ENCODE measurements at regions not wholly inside any gene's neighbourhood (a gene's known extent, or its start where the extent isn't known, plus 50 kb on each side); places are given as distances from the start of the nearest gene placed in this dataset.

DNA sequence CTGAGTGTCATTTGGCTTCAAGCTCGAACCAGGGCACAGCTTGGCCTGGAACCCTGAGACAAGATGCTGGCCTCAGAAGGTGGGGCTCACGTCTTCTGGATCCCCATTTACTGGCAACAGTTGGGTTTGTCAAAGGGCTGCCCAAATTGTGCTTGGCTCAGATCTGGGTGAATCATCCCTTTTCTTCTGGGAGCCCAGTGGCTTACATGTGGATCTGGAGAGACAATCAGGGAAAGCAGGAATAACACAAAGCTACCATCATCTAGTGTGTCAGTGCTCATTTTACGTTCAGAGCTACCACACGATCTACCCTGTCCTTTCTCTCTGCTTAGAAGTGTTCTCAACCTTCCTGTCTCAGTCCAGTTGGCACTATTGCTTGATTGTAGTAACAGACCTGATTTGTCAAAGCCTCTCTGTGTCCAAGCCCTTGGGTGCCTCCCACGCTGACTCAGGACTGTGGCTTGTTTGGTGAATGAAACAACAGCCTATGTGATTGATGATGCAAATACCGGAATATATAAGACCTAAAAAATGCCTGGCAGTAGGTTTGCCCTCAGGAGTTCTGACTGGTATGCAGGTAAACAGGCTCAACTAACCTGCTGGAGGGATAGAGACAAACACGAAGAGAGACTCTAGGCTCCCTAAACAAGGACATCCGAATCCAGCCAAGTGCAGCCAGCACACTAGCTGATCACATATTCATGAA lies 974.3 kb downstream of the VRK1 start:
- ChIA-PET POLR2A (no interaction called here), CTCF (no interaction called here)
- intact Hi-C loops (cut with micrococcal nuclease) (no loop called here), dilution Hi-C loops (cut with MboI; ENCODE audit: extremely low pct_ligation_motif_present, low sequenced_read_pairs) (no loop called here)
- H4K20me1 ChIP-seq (replicated peaks; ENCODE audit: control insufficient read depth, extremely low read depth, insufficient read depth, low read length): no peaks in the 10 kb centered on the region
- no peak overlapping the region for H3K4me2 ChIP-seq (ENCODE audit: insufficient read depth, low read length)
- H3K9ac ChIP-seq (replicated peaks; ENCODE audit: extremely low read depth, insufficient read depth, low read length): no peak overlapping the region
- no peaks in the 10 kb centered on the region for H3K9me1 ChIP-seq (replicated peaks; ENCODE audit: control insufficient read depth, extremely low read depth, insufficient read depth, low read length)
- BruUV-seq (replicated peaks): no TSS peak
- H3K27me3 ChIP-seq (ENCODE audit: control insufficient read depth in 2 of 2, insufficient read depth in 2 of 2, low read length in 2 of 2): no peaks in the 10 kb centered on the region
- no peak overlapping the region for H2AFZ ChIP-seq (ENCODE audit: low read depth, low read length)
- peaks cover 14% of the 10 kb centered on the region for H3K9me3 ChIP-seq (replicated peaks; ENCODE audit: control insufficient read depth, insufficient read depth, low read length)
- no peaks in the 10 kb centered on the region for H3K4me1 ChIP-seq (ENCODE audit: control insufficient read depth, extremely low read depth, insufficient read depth, low read length)
- FAIRE-seq: no peak
- no peak for DNase-seq (ENCODE audit: low read depth, low spot score)
- no peaks in the 10 kb centered on the region for H3K79me2 ChIP-seq (ENCODE audit: control insufficient read depth, insufficient read depth, low read length)
- no peak overlapping the region for H3K4me3 ChIP-seq (replicated peaks in 1 of 3; ENCODE audit: insufficient read depth in 1 of 3, low read depth in 1 of 3, low read length in 3 of 3)
- TF ChIP-seq JUN (IDR thresholded peaks at IDR 0.05; ENCODE audit: borderline replicate concordance, insufficient read depth, insufficient read length, low read depth) (no peak), GATA2 (IDR thresholded peaks at IDR 0.05; ENCODE audit: insufficient read depth, insufficient read length, low read depth, low read length) (no peak), MYC (IDR thresholded peaks at IDR 0.05; ENCODE audit: low read depth, low read length) (no peak), FOS (IDR thresholded peaks at IDR 0.05; ENCODE audit: borderline replicate concordance, insufficient read depth, low read length) (no peak), POLR2A (IDR thresholded peaks at IDR 0.05; ENCODE audit: low read depth, low read length) (no peak), EZH2 (IDR thresholded peaks at IDR 0.05; ENCODE audit: borderline replicate concordance, low read depth, low read length, severe bottlenecking) (no peak), CTCF (IDR thresholded peaks at IDR 0.05; ENCODE audit: extremely low read depth in 1 of 2, insufficient read depth in 1 of 2, low read depth in 1 of 2, low read length in 2 of 2) (no peak), POLR2AphosphoS5 (IDR thresholded peaks at IDR 0.05; ENCODE audit: insufficient read depth, low read depth, low read length) (no peak), MAX (IDR thresholded peaks at IDR 0.05; ENCODE audit: insufficient read depth, insufficient read length) (no peak)
- no peak overlapping the region for H3K27ac ChIP-seq (ENCODE audit: insufficient read depth, low read depth, low read length)
- H3K36me3 ChIP-seq (ENCODE audit: control insufficient read depth in 2 of 2, extremely low read depth in 1 of 2, insufficient read depth in 2 of 2, low read length in 2 of 2): no peaks in the 10 kb centered on the region
